ENCODE measurements at regions not wholly inside any gene's neighbourhood (a gene's known extent, or its start where the extent isn't known, plus 50 kb on each side); places are given as distances from the start of the nearest gene placed in this dataset.

GRCh38 chr2:41886757-41887156, 161.1 kb upstream of the PKDCC start:
- H3K4me3 ChIP-seq (ENCODE audit: insufficient read depth, low read depth, low read length, poor library complexity, severe bottlenecking) = no peak overlapping the region
- H3K36me3 ChIP-seq (ENCODE audit: control insufficient read depth, insufficient read depth, low read length) = no peaks in the 10 kb centered on the region
- no peaks in the 10 kb centered on the region for H3K27me3 ChIP-seq (replicated peaks; ENCODE audit: control insufficient read depth, insufficient read depth, low read length, poor library complexity, severe bottlenecking)
- no peaks in the 10 kb centered on the region for H3K9me3 ChIP-seq (ENCODE audit: control insufficient read depth, low read length)
- H3K4me1 ChIP-seq (ENCODE audit: control insufficient read depth, insufficient read depth, low read length, poor library complexity, severe bottlenecking) = no peaks in the 10 kb centered on the region
- DNase-seq = no peak
- H3K27ac ChIP-seq (ENCODE audit: insufficient read depth, low read length, poor library complexity, severe bottlenecking) = no peak overlapping the region

- no peak overlapping the region for H3K4me3 ChIP-seq (ENCODE audit: insufficient read depth, low read depth, low read length, poor library complexity, severe bottlenecking)
- no peaks in the 10 kb centered on the region for H3K9me3 ChIP-seq (ENCODE audit: control insufficient read depth, low read length)
- no peak overlapping the region for H3K27ac ChIP-seq (ENCODE audit: insufficient read depth, low read length, poor library complexity, severe bottlenecking)
- H3K36me3 ChIP-seq (ENCODE audit: control insufficient read depth, insufficient read depth, low read length) = no peaks in the 10 kb centered on the region
- DNase-seq = no peak
- peaks cover 3% of the 10 kb centered on the region for H3K4me1 ChIP-seq (ENCODE audit: control insufficient read depth, insufficient read depth, low read length, poor library complexity, severe bottlenecking)
- no peaks in the 10 kb centered on the region for H3K27me3 ChIP-seq (replicated peaks; ENCODE audit: control insufficient read depth, insufficient read depth, low read length, poor library complexity, severe bottlenecking)
These were observed 157.5 kb upstream of the PKDCC start for GRCh38 chr2:41890341-41890740.

- Histone ChIP-seq H3K9me3 (ENCODE audit: control insufficient read depth, low read length) (no peaks in the 10 kb centered on the region), H3K27me3 (replicated peaks; ENCODE audit: control insufficient read depth, insufficient read depth, low read length, poor library complexity, severe bottlenecking) (no peaks in the 10 kb centered on the region), H3K27ac (ENCODE audit: insufficient read depth, low read length, poor library complexity, severe bottlenecking) (no peak overlapping the region), H3K4me3 (ENCODE audit: insufficient read depth, low read depth, low read length, poor library complexity, severe bottlenecking) (no peak overlapping the region), H3K4me1 (ENCODE audit: control insufficient read depth, insufficient read depth, low read length, poor library complexity, severe bottlenecking) (peaks cover 7% of the 10 kb centered on the region), H3K36me3 (ENCODE audit: control insufficient read depth, insufficient read depth, low read length) (no peaks in the 10 kb centered on the region)
- DNase-seq = no peak
These were observed 155.3 kb upstream of the PKDCC start for GRCh38 chr2:41892476-41892875.

GRCh38 chr2:41894563-41895333, 153.1 kb upstream of the PKDCC start:
- Histone ChIP-seq H3K36me3 (ENCODE audit: control insufficient read depth, insufficient read depth, low read length) (no peaks in the 10 kb centered on the region), H3K4me3 (ENCODE audit: insufficient read depth, low read depth, low read length, poor library complexity, severe bottlenecking) (no peak overlapping the region), H3K9me3 (ENCODE audit: control insufficient read depth, low read length) (no peaks in the 10 kb centered on the region), H3K27me3 (replicated peaks; ENCODE audit: control insufficient read depth, insufficient read depth, low read length, poor library complexity, severe bottlenecking) (no peaks in the 10 kb centered on the region), H3K27ac (ENCODE audit: insufficient read depth, low read length, poor library complexity, severe bottlenecking) (no peak overlapping the region), H3K4me1 (ENCODE audit: control insufficient read depth, insufficient read depth, low read length, poor library complexity, severe bottlenecking) (peaks cover 13% of the 10 kb centered on the region)
- no peak for DNase-seq

GRCh38 chr2:41895334-41895664, 152.5 kb upstream of the PKDCC start:
- Histone ChIP-seq H3K9me3 (ENCODE audit: control insufficient read depth, low read length) (no peaks in the 10 kb centered on the region), H3K36me3 (ENCODE audit: control insufficient read depth, insufficient read depth, low read length) (no peaks in the 10 kb centered on the region), H3K4me3 (ENCODE audit: insufficient read depth, low read depth, low read length, poor library complexity, severe bottlenecking) (no peak overlapping the region), H3K27me3 (replicated peaks; ENCODE audit: control insufficient read depth, insufficient read depth, low read length, poor library complexity, severe bottlenecking) (no peaks in the 10 kb centered on the region), H3K4me1 (ENCODE audit: control insufficient read depth, insufficient read depth, low read length, poor library complexity, severe bottlenecking) (peaks cover 13% of the 10 kb centered on the region), H3K27ac (ENCODE audit: insufficient read depth, low read length, poor library complexity, severe bottlenecking) (no peak overlapping the region)
- no peak for DNase-seq

GRCh38 chr2:41896186-41896846, 151.5 kb upstream of the PKDCC start:
- Histone ChIP-seq H3K36me3 (ENCODE audit: control insufficient read depth, insufficient read depth, low read length) (no peaks in the 10 kb centered on the region), H3K9me3 (ENCODE audit: control insufficient read depth, low read length) (no peaks in the 10 kb centered on the region), H3K4me1 (ENCODE audit: control insufficient read depth, insufficient read depth, low read length, poor library complexity, severe bottlenecking) (peaks cover 13% of the 10 kb centered on the region), H3K27ac (ENCODE audit: insufficient read depth, low read length, poor library complexity, severe bottlenecking) (no peak overlapping the region), H3K27me3 (replicated peaks; ENCODE audit: control insufficient read depth, insufficient read depth, low read length, poor library complexity, severe bottlenecking) (no peaks in the 10 kb centered on the region), H3K4me3 (ENCODE audit: insufficient read depth, low read depth, low read length, poor library complexity, severe bottlenecking) (no peak overlapping the region)
- peak; percentile 14 to 23 (median 15) for DNase-seq

- no peaks in the 10 kb centered on the region for H3K27me3 ChIP-seq (replicated peaks; ENCODE audit: control insufficient read depth, insufficient read depth, low read length, poor library complexity, severe bottlenecking)
- H3K4me3 ChIP-seq (ENCODE audit: insufficient read depth, low read depth, low read length, poor library complexity, severe bottlenecking) = no peak overlapping the region
- no peaks in the 10 kb centered on the region for H3K36me3 ChIP-seq (ENCODE audit: control insufficient read depth, insufficient read depth, low read length)
- DNase-seq = no peak
- no peak overlapping the region for H3K27ac ChIP-seq (ENCODE audit: insufficient read depth, low read length, poor library complexity, severe bottlenecking)
- H3K9me3 ChIP-seq (ENCODE audit: control insufficient read depth, low read length) = no peaks in the 10 kb centered on the region
- H3K4me1 ChIP-seq (ENCODE audit: control insufficient read depth, insufficient read depth, low read length, poor library complexity, severe bottlenecking) = peaks cover 13% of the 10 kb centered on the region
These were observed 148.6 kb upstream of the PKDCC start for GRCh38 chr2:41899189-41899588.

- no peak for DNase-seq
- no peaks in the 10 kb centered on the region for H3K36me3 ChIP-seq (ENCODE audit: control insufficient read depth, insufficient read depth, low read length)
- peaks cover 13% of the 10 kb centered on the region for H3K4me1 ChIP-seq (ENCODE audit: control insufficient read depth, insufficient read depth, low read length, poor library complexity, severe bottlenecking)
- no peaks in the 10 kb centered on the region for H3K27me3 ChIP-seq (replicated peaks; ENCODE audit: control insufficient read depth, insufficient read depth, low read length, poor library complexity, severe bottlenecking)
- H3K27ac ChIP-seq (ENCODE audit: insufficient read depth, low read length, poor library complexity, severe bottlenecking) = no peak overlapping the region
- H3K4me3 ChIP-seq (ENCODE audit: insufficient read depth, low read depth, low read length, poor library complexity, severe bottlenecking) = no peak overlapping the region
- no peaks in the 10 kb centered on the region for H3K9me3 ChIP-seq (ENCODE audit: control insufficient read depth, low read length)
These were observed 147.7 kb upstream of the PKDCC start for GRCh38 chr2:41900101-41900577.

GRCh38 chr2:41902897-41903296, 144.9 kb upstream of the PKDCC start:
- Histone ChIP-seq H3K27me3 (replicated peaks; ENCODE audit: control insufficient read depth, insufficient read depth, low read length, poor library complexity, severe bottlenecking) (no peaks in the 10 kb centered on the region), H3K27ac (ENCODE audit: insufficient read depth, low read length, poor library complexity, severe bottlenecking) (no peak overlapping the region), H3K4me1 (ENCODE audit: control insufficient read depth, insufficient read depth, low read length, poor library complexity, severe bottlenecking) (peaks cover 2% of the 10 kb centered on the region), H3K9me3 (ENCODE audit: control insufficient read depth, low read length) (no peaks in the 10 kb centered on the region), H3K4me3 (ENCODE audit: insufficient read depth, low read depth, low read length, poor library complexity, severe bottlenecking) (no peak overlapping the region), H3K36me3 (ENCODE audit: control insufficient read depth, insufficient read depth, low read length) (no peaks in the 10 kb centered on the region)
- no peak for DNase-seq

GRCh38 chr2:41903474-41904135, 144.2 kb upstream of the PKDCC start:
- no peak overlapping the region for H3K4me3 ChIP-seq (ENCODE audit: insufficient read depth, low read depth, low read length, poor library complexity, severe bottlenecking)
- no peaks in the 10 kb centered on the region for H3K27me3 ChIP-seq (replicated peaks; ENCODE audit: control insufficient read depth, insufficient read depth, low read length, poor library complexity, severe bottlenecking)
- no peaks in the 10 kb centered on the region for H3K36me3 ChIP-seq (ENCODE audit: control insufficient read depth, insufficient read depth, low read length)
- no peaks in the 10 kb centered on the region for H3K9me3 ChIP-seq (ENCODE audit: control insufficient read depth, low read length)
- DNase-seq = no peak
- no peak overlapping the region for H3K27ac ChIP-seq (ENCODE audit: insufficient read depth, low read length, poor library complexity, severe bottlenecking)
- H3K4me1 ChIP-seq (ENCODE audit: control insufficient read depth, insufficient read depth, low read length, poor library complexity, severe bottlenecking) = no peaks in the 10 kb centered on the region

Measured in effector memory CD4-positive, alpha-beta T cell (primary cell).